Muscle of back (tissue), 3 donors: ENCODE measurements at regions not wholly inside any gene's neighbourhood (a gene's known extent, or its start where the extent isn't known, plus 50 kb on each side); places are given as distances from the start of the nearest gene placed in this dataset.
A peak's percentile ranks its signal among the peaks of the same experiment; 100 is the strongest.
"Not testable (repeated sequence)": the region's sequence is repeated elsewhere in the genome, so short reads cannot be mapped to it uniquely, and the experiment has no call there.

Source experiments
- DNase-seq, 3 donors: peaks; one replicate each; pipeline versions ENCODE4 v3.0.0 to v3.0.0-alpha.2; 2013

GRCh38 chr13:23947893-23948292 lies 50.6 kb upstream of the C1QTNF9B start:
- DNase-seq = no peak

- no peak for DNase-seq
Measured at GRCh38 chr13:23949200-23949599, 51.9 kb upstream of the C1QTNF9B start.

GRCh38 chr13:23949736-23950135 lies 52.4 kb upstream of the C1QTNF9B start:
- DNase-seq = no peak

- DNase-seq = no peak
Measured at GRCh38 chr13:23950736-23951510, 53.6 kb upstream of the C1QTNF9B start.

- no peak for DNase-seq
Measured at GRCh38 chr13:23952796-23953195, 55.5 kb upstream of the C1QTNF9B start.

GRCh38 chr13:23953860-23954512 lies 56.7 kb upstream of the C1QTNF9B start:
- no peak for DNase-seq

- DNase-seq = no peak
Measured at GRCh38 chr13:23955064-23955463, 57.8 kb upstream of the C1QTNF9B start.

GRCh38 chr13:23956106-23956505 lies 58.8 kb upstream of the C1QTNF9B start:
- DNase-seq = no peak

GRCh38 chr13:23957981-23958380 lies 60.7 kb upstream of the C1QTNF9B start:
- DNase-seq = no peak

GRCh38 chr13:23959231-23959862 lies 62.0 kb upstream of the C1QTNF9B start:
- no peak for DNase-seq

GRCh38 chr13:23960566-23961156 lies 63.4 kb upstream of the C1QTNF9B start:
- peak in 1 of 3 donors; percentile 20 for DNase-seq

GRCh38 chr13:23963184-23963931 lies 66.1 kb upstream of the C1QTNF9B start:
- no peak for DNase-seq

GRCh38 chr13:23963947-23964346 lies 66.6 kb upstream of the C1QTNF9B start:
- DNase-seq = no peak

- no peak for DNase-seq
Measured at GRCh38 chr13:23965346-23965745, 68.0 kb upstream of the C1QTNF9B start.

- no peak for DNase-seq
Measured at GRCh38 chr13:23966221-23966690, 69.0 kb upstream of the C1QTNF9B start.

GRCh38 chr13:23966691-23967615 lies 69.7 kb upstream of the C1QTNF9B start:
- peak in 1 of 3 donors; percentile 33 for DNase-seq

- not testable (repeated sequence) for DNase-seq
Measured at GRCh38 chr13:23967792-23968191, 70.5 kb upstream of the C1QTNF9B start.

- no peak for DNase-seq
Measured at GRCh38 chr13:23969647-23970046, 72.3 kb upstream of the C1QTNF9B start.

GRCh38 chr13:23979361-23980159 lies 82.3 kb upstream of the C1QTNF9B start:
- peak; percentile 68 to 95 (median 84) for DNase-seq

GRCh38 chr13:23980160-23980551 lies 82.9 kb upstream of the C1QTNF9B start:
- peak; percentile 69 to 91 (median 82) for DNase-seq
